ENCODE measurements at regions not wholly inside any gene's neighbourhood (a gene's known extent, or its start where the extent isn't known, plus 50 kb on each side); places are given as distances from the start of the nearest gene placed in this dataset.

DNA sequence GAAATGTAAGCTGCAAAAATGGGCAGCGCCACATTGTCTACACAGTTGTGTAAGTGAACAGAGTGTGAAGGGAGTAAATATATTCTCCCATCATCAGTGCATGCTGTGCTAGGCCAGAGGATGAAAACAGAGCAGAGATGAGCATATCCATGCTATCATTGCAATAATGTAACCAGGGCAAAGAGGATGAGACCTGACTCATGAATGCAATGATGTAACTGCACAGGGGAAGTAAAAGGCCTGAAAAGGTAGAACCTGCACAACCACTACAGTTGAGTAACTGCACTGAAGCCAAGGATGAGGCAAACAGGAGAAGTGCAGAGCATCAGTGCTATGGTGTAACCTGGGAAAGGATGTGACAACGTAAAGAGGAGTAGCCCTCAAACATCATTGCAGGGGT lies 220.4 kb upstream of the FAM47C start:
- TF ChIP-seq, protein P1, sequence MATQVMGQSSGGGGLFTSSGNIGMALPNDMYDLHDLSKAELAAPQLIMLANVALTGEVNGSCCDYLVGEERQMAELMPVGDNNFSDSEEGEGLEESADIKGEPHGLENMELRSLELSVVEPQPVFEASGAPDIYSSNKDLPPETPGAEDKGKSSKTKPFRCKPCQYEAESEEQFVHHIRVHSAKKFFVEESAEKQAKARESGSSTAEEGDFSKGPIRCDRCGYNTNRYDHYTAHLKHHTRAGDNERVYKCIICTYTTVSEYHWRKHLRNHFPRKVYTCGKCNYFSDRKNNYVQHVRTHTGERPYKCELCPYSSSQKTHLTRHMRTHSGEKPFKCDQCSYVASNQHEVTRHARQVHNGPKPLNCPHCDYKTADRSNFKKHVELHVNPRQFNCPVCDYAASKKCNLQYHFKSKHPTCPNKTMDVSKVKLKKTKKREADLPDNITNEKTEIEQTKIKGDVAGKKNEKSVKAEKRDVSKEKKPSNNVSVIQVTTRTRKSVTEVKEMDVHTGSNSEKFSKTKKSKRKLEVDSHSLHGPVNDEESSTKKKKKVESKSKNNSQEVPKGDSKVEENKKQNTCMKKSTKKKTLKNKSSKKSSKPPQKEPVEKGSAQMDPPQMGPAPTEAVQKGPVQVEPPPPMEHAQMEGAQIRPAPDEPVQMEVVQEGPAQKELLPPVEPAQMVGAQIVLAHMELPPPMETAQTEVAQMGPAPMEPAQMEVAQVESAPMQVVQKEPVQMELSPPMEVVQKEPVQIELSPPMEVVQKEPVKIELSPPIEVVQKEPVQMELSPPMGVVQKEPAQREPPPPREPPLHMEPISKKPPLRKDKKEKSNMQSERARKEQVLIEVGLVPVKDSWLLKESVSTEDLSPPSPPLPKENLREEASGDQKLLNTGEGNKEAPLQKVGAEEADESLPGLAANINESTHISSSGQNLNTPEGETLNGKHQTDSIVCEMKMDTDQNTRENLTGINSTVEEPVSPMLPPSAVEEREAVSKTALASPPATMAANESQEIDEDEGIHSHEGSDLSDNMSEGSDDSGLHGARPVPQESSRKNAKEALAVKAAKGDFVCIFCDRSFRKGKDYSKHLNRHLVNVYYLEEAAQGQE (IDR thresholded peaks at IDR 0.05; ENCODE audit: low read depth): no peak
- TF ChIP-seq EP300 (IDR thresholded peaks at IDR 0.05; ENCODE audit: borderline replicate concordance) (no peak), RAD21 (IDR thresholded peaks at IDR 0.05; ENCODE audit: low read depth) (no peak), YY1 (IDR thresholded peaks at IDR 0.05; ENCODE audit: low read depth) (no peak), CREB1 (IDR thresholded peaks at IDR 0.05; ENCODE audit: low read depth) (no peak), NFIC (IDR thresholded peaks at IDR 0.05) (no peak), CEBPB (IDR thresholded peaks at IDR 0.05) (no peak), EGR1 (IDR thresholded peaks at IDR 0.05) (no peak), TEAD4 (IDR thresholded peaks at IDR 0.05) (no peak), TAF1 (IDR thresholded peaks at IDR 0.05; ENCODE audit: low read depth) (no peak), FOXM1 (IDR thresholded peaks at IDR 0.05; ENCODE audit: borderline replicate concordance, low read depth) (no peak), TCF12 (IDR thresholded peaks at IDR 0.05; ENCODE audit: low read depth) (no peak)
- TF ChIP-seq, protein P2, sequence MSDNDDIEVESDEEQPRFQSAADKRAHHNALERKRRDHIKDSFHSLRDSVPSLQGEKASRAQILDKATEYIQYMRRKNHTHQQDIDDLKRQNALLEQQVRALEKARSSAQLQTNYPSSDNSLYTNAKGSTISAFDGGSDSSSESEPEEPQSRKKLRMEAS (IDR thresholded peaks at IDR 0.05): no peak
- TF ChIP-seq, protein P3, sequence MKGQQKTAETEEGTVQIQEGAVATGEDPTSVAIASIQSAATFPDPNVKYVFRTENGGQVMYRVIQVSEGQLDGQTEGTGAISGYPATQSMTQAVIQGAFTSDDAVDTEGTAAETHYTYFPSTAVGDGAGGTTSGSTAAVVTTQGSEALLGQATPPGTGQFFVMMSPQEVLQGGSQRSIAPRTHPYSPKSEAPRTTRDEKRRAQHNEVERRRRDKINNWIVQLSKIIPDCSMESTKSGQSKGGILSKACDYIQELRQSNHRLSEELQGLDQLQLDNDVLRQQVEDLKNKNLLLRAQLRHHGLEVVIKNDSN (IDR thresholded peaks at IDR 0.05): no peak

Data from Ishikawa (cell line).